ENCODE measurements at regions not wholly inside any gene's neighbourhood (a gene's known extent, or its start where the extent isn't known, plus 50 kb on each side); places are given as distances from the start of the nearest gene placed in this dataset.

GRCh38 chr12:38448991-38449390 lies 132.4 kb downstream of the ALG10B start:
- H3K36me3 ChIP-seq (replicated peaks; ENCODE audit: insufficient read depth, low read depth), result no peaks in the 10 kb centered on the region
- H3K4me2 ChIP-seq, result no peak overlapping the region
- no peaks in the 10 kb centered on the region for H3K27me3 ChIP-seq
- no peaks in the 10 kb centered on the region for H3K9me3 ChIP-seq (ENCODE audit: low read depth)
- WGBS (ENCODE audit: low lambda C conversion rate, missing lambda C conversion rate), result 72% methylated on average over 2 of the region's 2 CpGs
- no peak overlapping the region for H2AFZ ChIP-seq
- no peak for DNase-seq (ENCODE audit: low spot score)
- no peak overlapping the region for H3K4me3 ChIP-seq
- TF ChIP-seq EZH2phosphoT487 (IDR thresholded peaks at IDR 0.05; ENCODE audit: low read depth, severe bottlenecking, unreplicated experiment) (no peak), EZH2 (IDR thresholded peaks at IDR 0.05; ENCODE audit: borderline replicate concordance) (no peak), CTCF (IDR thresholded peaks at IDR 0.05; ENCODE audit: poor library complexity) (no peak)
- no peak overlapping the region for H3K27ac ChIP-seq
- no peaks in the 10 kb centered on the region for H3K79me2 ChIP-seq
- no peaks in the 10 kb centered on the region for H4K20me1 ChIP-seq (ENCODE audit: insufficient read depth, poor library complexity, severe bottlenecking)
- H3K9me2 ChIP-seq (replicated peaks; ENCODE audit: insufficient read depth), result no peaks in the 10 kb centered on the region
- H3K4me1 ChIP-seq (ENCODE audit: insufficient read depth), result no peaks in the 10 kb centered on the region

GRCh38 chr12:38456537-38457120 lies 140.1 kb downstream of the ALG10B start:
- no peaks in the 10 kb centered on the region for H3K9me2 ChIP-seq (replicated peaks; ENCODE audit: insufficient read depth)
- H3K4me1 ChIP-seq (ENCODE audit: insufficient read depth), result no peaks in the 10 kb centered on the region
- DNase-seq (ENCODE audit: low spot score), result no peak
- no peaks in the 10 kb centered on the region for H3K36me3 ChIP-seq (replicated peaks; ENCODE audit: insufficient read depth, low read depth)
- H4K20me1 ChIP-seq (ENCODE audit: insufficient read depth, poor library complexity, severe bottlenecking), result no peaks in the 10 kb centered on the region
- no peaks in the 10 kb centered on the region for H3K79me2 ChIP-seq
- H3K27ac ChIP-seq, result no peak overlapping the region
- no peak overlapping the region for H3K4me3 ChIP-seq
- H3K27me3 ChIP-seq, result no peaks in the 10 kb centered on the region
- WGBS (ENCODE audit: low lambda C conversion rate, missing lambda C conversion rate), result 81% methylated on average over 2 of the region's 2 CpGs
- no peaks in the 10 kb centered on the region for H3K9me3 ChIP-seq (ENCODE audit: low read depth)
- H2AFZ ChIP-seq, result no peak overlapping the region
- no peak for TF ChIP-seq EZH2 (IDR thresholded peaks at IDR 0.05; ENCODE audit: borderline replicate concordance)
- no peak for TF ChIP-seq CTCF (IDR thresholded peaks at IDR 0.05; ENCODE audit: poor library complexity)
- no peak overlapping the region for H3K4me2 ChIP-seq

- Histone ChIP-seq H3K4me3 (no peak overlapping the region), H3K79me2 (no peaks in the 10 kb centered on the region), H3K9me3 (ENCODE audit: low read depth) (no peaks in the 10 kb centered on the region), H3K27ac (no peak overlapping the region), H3K27me3 (no peaks in the 10 kb centered on the region), H3K4me2 (no peak overlapping the region), H2AFZ (no peak overlapping the region), H3K36me3 (replicated peaks; ENCODE audit: insufficient read depth, low read depth) (no peaks in the 10 kb centered on the region), H3K4me1 (ENCODE audit: insufficient read depth) (no peaks in the 10 kb centered on the region), H4K20me1 (ENCODE audit: insufficient read depth, poor library complexity, severe bottlenecking) (no peaks in the 10 kb centered on the region), H3K9me2 (replicated peaks; ENCODE audit: insufficient read depth) (no peaks in the 10 kb centered on the region)
- no peak for DNase-seq (ENCODE audit: low spot score)
- no peak for TF ChIP-seq CTCF (IDR thresholded peaks at IDR 0.05; ENCODE audit: poor library complexity)
- TF ChIP-seq EZH2 (IDR thresholded peaks at IDR 0.05; ENCODE audit: borderline replicate concordance), result no peak
- no peak for TF ChIP-seq EZH2phosphoT487 (IDR thresholded peaks at IDR 0.05; ENCODE audit: low read depth, severe bottlenecking, unreplicated experiment)
- 90% methylated on average over 5 of the region's 5 CpGs for WGBS (ENCODE audit: low lambda C conversion rate, missing lambda C conversion rate)
These were observed 148.4 kb downstream of the ALG10B start for GRCh38 chr12:38465020-38465419.

- H3K9me2 ChIP-seq (replicated peaks; ENCODE audit: insufficient read depth), result no peaks in the 10 kb centered on the region
- no peak overlapping the region for H3K4me2 ChIP-seq
- no peaks in the 10 kb centered on the region for H3K36me3 ChIP-seq (replicated peaks; ENCODE audit: insufficient read depth, low read depth)
- DNase-seq (ENCODE audit: low spot score), result no peak
- H3K27me3 ChIP-seq, result no peaks in the 10 kb centered on the region
- H3K4me1 ChIP-seq (ENCODE audit: insufficient read depth), result no peaks in the 10 kb centered on the region
- H3K79me2 ChIP-seq, result no peaks in the 10 kb centered on the region
- WGBS (ENCODE audit: low lambda C conversion rate, missing lambda C conversion rate), result 91% methylated on average over 7 of the region's 7 CpGs
- no peaks in the 10 kb centered on the region for H3K9me3 ChIP-seq (ENCODE audit: low read depth)
- H3K4me3 ChIP-seq, result no peak overlapping the region
- TF ChIP-seq CTCF (IDR thresholded peaks at IDR 0.05; ENCODE audit: poor library complexity), result no peak
- TF ChIP-seq EZH2 (IDR thresholded peaks at IDR 0.05; ENCODE audit: borderline replicate concordance), result no peak
- TF ChIP-seq EZH2phosphoT487 (IDR thresholded peaks at IDR 0.05; ENCODE audit: low read depth, severe bottlenecking, unreplicated experiment), result no peak
- no peak overlapping the region for H2AFZ ChIP-seq
- no peaks in the 10 kb centered on the region for H4K20me1 ChIP-seq (ENCODE audit: insufficient read depth, poor library complexity, severe bottlenecking)
- H3K27ac ChIP-seq, result no peak overlapping the region
These were observed 153.1 kb downstream of the ALG10B start for GRCh38 chr12:38469715-38470114.
